ENCODE measurements at regions not wholly inside any gene's neighbourhood (a gene's known extent, or its start where the extent isn't known, plus 50 kb on each side); places are given as distances from the start of the nearest gene placed in this dataset.

- TF ChIP-seq, protein P1, sequence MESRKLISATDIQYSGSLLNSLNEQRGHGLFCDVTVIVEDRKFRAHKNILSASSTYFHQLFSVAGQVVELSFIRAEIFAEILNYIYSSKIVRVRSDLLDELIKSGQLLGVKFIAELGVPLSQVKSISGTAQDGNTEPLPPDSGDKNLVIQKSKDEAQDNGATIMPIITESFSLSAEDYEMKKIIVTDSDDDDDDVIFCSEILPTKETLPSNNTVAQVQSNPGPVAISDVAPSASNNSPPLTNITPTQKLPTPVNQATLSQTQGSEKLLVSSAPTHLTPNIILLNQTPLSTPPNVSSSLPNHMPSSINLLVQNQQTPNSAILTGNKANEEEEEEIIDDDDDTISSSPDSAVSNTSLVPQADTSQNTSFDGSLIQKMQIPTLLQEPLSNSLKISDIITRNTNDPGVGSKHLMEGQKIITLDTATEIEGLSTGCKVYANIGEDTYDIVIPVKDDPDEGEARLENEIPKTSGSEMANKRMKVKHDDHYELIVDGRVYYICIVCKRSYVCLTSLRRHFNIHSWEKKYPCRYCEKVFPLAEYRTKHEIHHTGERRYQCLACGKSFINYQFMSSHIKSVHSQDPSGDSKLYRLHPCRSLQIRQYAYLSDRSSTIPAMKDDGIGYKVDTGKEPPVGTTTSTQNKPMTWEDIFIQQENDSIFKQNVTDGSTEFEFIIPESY (IDR thresholded peaks at IDR 0.05), result no peak
- TF ChIP-seq, protein P2, sequence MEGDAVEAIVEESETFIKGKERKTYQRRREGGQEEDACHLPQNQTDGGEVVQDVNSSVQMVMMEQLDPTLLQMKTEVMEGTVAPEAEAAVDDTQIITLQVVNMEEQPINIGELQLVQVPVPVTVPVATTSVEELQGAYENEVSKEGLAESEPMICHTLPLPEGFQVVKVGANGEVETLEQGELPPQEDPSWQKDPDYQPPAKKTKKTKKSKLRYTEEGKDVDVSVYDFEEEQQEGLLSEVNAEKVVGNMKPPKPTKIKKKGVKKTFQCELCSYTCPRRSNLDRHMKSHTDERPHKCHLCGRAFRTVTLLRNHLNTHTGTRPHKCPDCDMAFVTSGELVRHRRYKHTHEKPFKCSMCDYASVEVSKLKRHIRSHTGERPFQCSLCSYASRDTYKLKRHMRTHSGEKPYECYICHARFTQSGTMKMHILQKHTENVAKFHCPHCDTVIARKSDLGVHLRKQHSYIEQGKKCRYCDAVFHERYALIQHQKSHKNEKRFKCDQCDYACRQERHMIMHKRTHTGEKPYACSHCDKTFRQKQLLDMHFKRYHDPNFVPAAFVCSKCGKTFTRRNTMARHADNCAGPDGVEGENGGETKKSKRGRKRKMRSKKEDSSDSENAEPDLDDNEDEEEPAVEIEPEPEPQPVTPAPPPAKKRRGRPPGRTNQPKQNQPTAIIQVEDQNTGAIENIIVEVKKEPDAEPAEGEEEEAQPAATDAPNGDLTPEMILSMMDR (IDR thresholded peaks at IDR 0.05; ENCODE audit: low read depth, low read length, missing input control), result no peak
Measured at GRCh38 chr22:34866081-34866480, 199.9 kb upstream of the ISX start.
